Transverse colon (tissue), 4 donors: ENCODE measurements at regions not wholly inside any gene's neighbourhood (a gene's known extent, or its start where the extent isn't known, plus 50 kb on each side); places are given as distances from the start of the nearest gene placed in this dataset.

Experiments used
- DNase-seq: peaks from one replicate; pipeline ENCODE4 v3.0.0-alpha.2; 2019
- H3K27ac ChIP-seq, 4 donors: fragments of 200-600 bp; sonication (generic); 2 replicates each; pipeline ENCODE4 v1.5.1; 2016 to 2018; ENCODE audit warnings: inconsistent platforms in 4 of 4
- H3K27me3 ChIP-seq: fragments of 200-600 bp; sonication (generic); 2 replicates; pipeline ENCODE4 v1.5.1; 2017; ENCODE audit warnings: inconsistent platforms
- H3K36me3 ChIP-seq, 4 donors: fragments of 200-600 bp; sonication (generic); 2 replicates each; pipeline ENCODE4 v1.5.1; 2017 to 2019; ENCODE audit warnings: inconsistent platforms in 4 of 4
- H3K4me1 ChIP-seq, 4 donors: fragments of 200-600 bp; sonication (generic); 2 replicates each; pipeline ENCODE4 v1.5.1; 2017 to 2020; ENCODE audit warnings: inconsistent platforms in 4 of 4
- H3K4me3 ChIP-seq, 4 donors: fragments of 200-600 bp; sonication (generic); 1 replicate in 1 of 4; 2 replicates in 3 of 4; pipeline versions ENCODE4 v1.5.1 to v1.6.1; 2017 to 2019; ENCODE audit warnings: inconsistent platforms in 4 of 4
- H3K9me3 ChIP-seq, 2 donors: fragments of 200-600 bp; sonication (generic); 2 replicates each; pipeline ENCODE4 v1.5.1; 2017 to 2019; ENCODE audit warnings: inconsistent platforms in 2 of 2
- CTCF ChIP-seq, 5 experiments: fragments of 200-600 bp in 3 of 5; fragments of 450-650 bp in 2 of 5; sonication (generic) in 3 of 5; IDR thresholded peaks; 1 replicate in 2 of 5; 2 replicates in 3 of 5; pipeline ENCODE4 v1.5.1; 2016 to 2017; ENCODE audit warnings: antibody characterized with exemption in 5 of 5, inconsistent platforms in 3 of 5, mild to moderate bottlenecking in 2 of 5, moderate library complexity in 1 of 5
- EP300 ChIP-seq: sonication (generic); formaldehyde crosslinking; IDR thresholded peaks from one replicate; pipeline ENCODE4 v1.6.1; 2017; ENCODE audit warnings: antibody characterized with exemption, low read depth
- POLR2A ChIP-seq: fragments of 450-650 bp; IDR thresholded peaks from one replicate; pipeline ENCODE4 v1.6.1; 2016; ENCODE audit warnings: antibody characterized with exemption, mild to moderate bottlenecking, moderate library complexity
- POLR2AphosphoS5 ChIP-seq, 3 donors: sonication (generic); formaldehyde crosslinking; IDR thresholded peaks; one replicate each; pipeline ENCODE4 v1.6.1; 2016; ENCODE audit warnings: antibody characterized with exemption in 3 of 3
- WGBS, 2 donors: methylation state at CpG; one replicate each; pipeline ENCODE4 v1.1.5; 2018; ENCODE audit warnings: low coverage in 1 of 2; 5-methylcytosine and 5-hydroxymethylcytosine counted together
- in situ Hi-C, 4 donors: fragments of 200-750 bp; cut with MboI; loops; one replicate each; pipeline versions ENCODE4 v1.15.0 to v1.15.1; 2017; ENCODE audit warnings: low sequenced_read_pairs in 3 of 4, low pct_ligation_motif_present in 1 of 4, low pct_unique_long_range_greater_than_20kb in 1 of 4
- intact Hi-C: fragments of 100-400 bp; cut with DNase I; formaldehyde crosslinking; loops from one replicate; pipeline ENCODE4 v1.15.1; 2023; ENCODE audit warnings: low total_unique reads

- Histone ChIP-seq H3K4me1 (no peaks in the 10 kb centered on the region), H3K36me3 (no peaks in the 10 kb centered on the region), H3K4me3 (no peak overlapping the region), H3K27me3 (no peaks in the 10 kb centered on the region), H3K27ac (no peak overlapping the region), H3K9me3 (no peaks in the 10 kb centered on the region)
- TF ChIP-seq POLR2AphosphoS5 (IDR thresholded peaks at IDR 0.05) = no peak
- TF ChIP-seq CTCF (IDR thresholded peaks at IDR 0.05) = no peak
- no peak for TF ChIP-seq POLR2A
- TF ChIP-seq EP300 = no peak
- DNase-seq = no peak
- in situ Hi-C loops = no loop called here
- 77 to 79% methylated on average over 4 of the region's 4 CpGs for WGBS, 2 donors
- intact Hi-C loops = no loop called here
These were observed 327.7 kb downstream of the RAD51AP2 start for GRCh38 chr2:17190527-17190926.

GRCh38 chr2:17188721-17189120 is 329.5 kb downstream of the RAD51AP2 start:
- TF ChIP-seq POLR2A = no peak
- TF ChIP-seq EP300 = no peak
- TF ChIP-seq POLR2AphosphoS5 (IDR thresholded peaks at IDR 0.05) = no peak
- no peak for TF ChIP-seq CTCF (IDR thresholded peaks at IDR 0.05)
- Histone ChIP-seq H3K27me3 (no peaks in the 10 kb centered on the region), H3K27ac (no peak overlapping the region), H3K4me3 (no peak overlapping the region), H3K4me1 (no peaks in the 10 kb centered on the region), H3K9me3 (no peaks in the 10 kb centered on the region), H3K36me3 (no peaks in the 10 kb centered on the region)
- DNase-seq = no peak
- WGBS, 2 donors = 52 to 58% methylated on average over 1 of the region's 1 CpG
- intact Hi-C loops (no loop called here), in situ Hi-C loops (no loop called here)

- DNase-seq = no peak
- intact Hi-C loops (no loop called here), in situ Hi-C loops (no loop called here)
- Histone ChIP-seq H3K4me1 (no peaks in the 10 kb centered on the region), H3K27me3 (no peaks in the 10 kb centered on the region), H3K9me3 (no peaks in the 10 kb centered on the region), H3K36me3 (no peaks in the 10 kb centered on the region), H3K4me3 (no peak overlapping the region), H3K27ac (no peak overlapping the region)
- 73 to 79% methylated on average over 2 of the region's 2 CpGs for WGBS, 2 donors
- TF ChIP-seq POLR2AphosphoS5 (IDR thresholded peaks at IDR 0.05) = no peak
- no peak for TF ChIP-seq POLR2A
- no peak for TF ChIP-seq CTCF (IDR thresholded peaks at IDR 0.05)
- TF ChIP-seq EP300 = no peak
These were observed 333.7 kb downstream of the RAD51AP2 start for GRCh38 chr2:17184512-17184911.

GRCh38 chr2:17182399-17182798 is 335.8 kb downstream of the RAD51AP2 start:
- in situ Hi-C loops = no loop called here
- Histone ChIP-seq H3K9me3 (no peaks in the 10 kb centered on the region), H3K4me3 (no peak overlapping the region), H3K27me3 (no peaks in the 10 kb centered on the region), H3K4me1 (no peaks in the 10 kb centered on the region), H3K36me3 (no peaks in the 10 kb centered on the region), H3K27ac (no peak overlapping the region)
- intact Hi-C loops = no loop called here
- TF ChIP-seq POLR2AphosphoS5 (IDR thresholded peaks at IDR 0.05) (no peak), EP300 (no peak), POLR2A (no peak), CTCF (IDR thresholded peaks at IDR 0.05) (no peak)
- DNase-seq = no peak
